HCT116 (cell line): ENCODE measurements at regions not wholly inside any gene's neighbourhood (a gene's known extent, or its start where the extent isn't known, plus 50 kb on each side); places are given as distances from the start of the nearest gene placed in this dataset.

Source experiments
- EZH2 ChIP-seq: fragments of 200-600 bp; sonication (generic); IDR thresholded peaks from 2 replicates; pipeline ENCODE4 v1.6.1; 2017; ENCODE audit warnings: antibody characterized with exemption, mixed run types
- POLR2A ChIP-seq: IDR thresholded peaks from 2 replicates; pipeline ENCODE4 v1.7.0; 2011; ENCODE audit warnings: borderline replicate concordance; ENCODE audit not compliant: insufficient read depth, insufficient read length; ENCODE audit errors: extremely low read depth
- POLR2AphosphoS5 ChIP-seq: IDR thresholded peaks from 2 replicates; pipeline ENCODE4 v1.6.1; 2011; ENCODE audit warnings: mild to moderate bottlenecking, low read depth, low read length, moderate library complexity
- RAD21 ChIP-seq: IDR thresholded peaks from 2 replicates; pipeline ENCODE4 v1.6.1; 2012; ENCODE audit warnings: low read depth, mild to moderate bottlenecking
- YY1 ChIP-seq: IDR thresholded peaks from 2 replicates; pipeline ENCODE4 v1.6.1; 2011; ENCODE audit warnings: low read length, low read depth, moderate library complexity, mild to moderate bottlenecking; ENCODE audit not compliant: insufficient replicate concordance; ENCODE audit errors: extremely low read depth
- TF ChIP-seq, protein P1 (sequence below), 3 experiments: fragments of 200-600 bp in 1 of 3; sonication (generic) in 1 of 3; IDR thresholded peaks in 2 of 3; conservative IDR thresholded peaks in 1 of 3; 2 replicates each; pipeline ENCODE4 v1.5.1; 2012 to 2017; ENCODE audit warnings: low read depth in 2 of 3, low read length in 2 of 3, antibody characterized with exemption in 1 of 3, borderline replicate concordance in 1 of 3, control low read depth in 1 of 3, mild to moderate bottlenecking in 1 of 3, mixed read lengths in 1 of 3, mixed run types in 1 of 3, moderate library complexity in 1 of 3; ENCODE audit not compliant: insufficient read depth in 1 of 3
- TF ChIP-seq, protein P2 (sequence below): IDR thresholded peaks from 2 replicates; pipeline ENCODE4 v1.6.1; 2012

DNA sequence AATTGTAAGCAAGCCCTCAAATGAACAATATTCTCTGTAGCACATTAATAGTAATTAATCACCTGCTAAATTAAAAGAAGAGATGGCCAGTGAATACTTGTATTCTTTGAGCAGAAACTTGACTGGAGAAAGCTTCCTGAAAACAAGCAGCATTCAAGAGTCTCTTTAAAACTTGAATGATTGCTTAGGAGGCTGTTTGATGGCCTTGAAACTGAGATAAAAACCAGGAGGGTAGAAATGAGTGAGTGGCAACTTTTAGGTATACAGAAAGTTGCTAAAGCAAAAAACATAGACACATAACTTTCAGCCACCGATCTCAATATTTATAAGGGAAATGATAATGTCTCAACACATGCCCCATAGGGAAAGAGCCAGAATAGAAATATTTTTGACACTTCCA, 234.8 kb upstream of the FMN2 start:
- TF ChIP-seq, protein P1, sequence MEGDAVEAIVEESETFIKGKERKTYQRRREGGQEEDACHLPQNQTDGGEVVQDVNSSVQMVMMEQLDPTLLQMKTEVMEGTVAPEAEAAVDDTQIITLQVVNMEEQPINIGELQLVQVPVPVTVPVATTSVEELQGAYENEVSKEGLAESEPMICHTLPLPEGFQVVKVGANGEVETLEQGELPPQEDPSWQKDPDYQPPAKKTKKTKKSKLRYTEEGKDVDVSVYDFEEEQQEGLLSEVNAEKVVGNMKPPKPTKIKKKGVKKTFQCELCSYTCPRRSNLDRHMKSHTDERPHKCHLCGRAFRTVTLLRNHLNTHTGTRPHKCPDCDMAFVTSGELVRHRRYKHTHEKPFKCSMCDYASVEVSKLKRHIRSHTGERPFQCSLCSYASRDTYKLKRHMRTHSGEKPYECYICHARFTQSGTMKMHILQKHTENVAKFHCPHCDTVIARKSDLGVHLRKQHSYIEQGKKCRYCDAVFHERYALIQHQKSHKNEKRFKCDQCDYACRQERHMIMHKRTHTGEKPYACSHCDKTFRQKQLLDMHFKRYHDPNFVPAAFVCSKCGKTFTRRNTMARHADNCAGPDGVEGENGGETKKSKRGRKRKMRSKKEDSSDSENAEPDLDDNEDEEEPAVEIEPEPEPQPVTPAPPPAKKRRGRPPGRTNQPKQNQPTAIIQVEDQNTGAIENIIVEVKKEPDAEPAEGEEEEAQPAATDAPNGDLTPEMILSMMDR (IDR thresholded peaks at IDR 0.05 in 2 of 3, conservative IDR thresholded peaks at IDR 0.05 in 1 of 3; ENCODE audit: borderline replicate concordance in 1 of 3, insufficient read depth in 1 of 3, low read depth in 2 of 3, low read length in 2 of 3): no peak
- no peak for TF ChIP-seq YY1
- no peak for TF ChIP-seq POLR2AphosphoS5
- no peak for TF ChIP-seq POLR2A
- no peak for TF ChIP-seq EZH2
- TF ChIP-seq, protein P2, sequence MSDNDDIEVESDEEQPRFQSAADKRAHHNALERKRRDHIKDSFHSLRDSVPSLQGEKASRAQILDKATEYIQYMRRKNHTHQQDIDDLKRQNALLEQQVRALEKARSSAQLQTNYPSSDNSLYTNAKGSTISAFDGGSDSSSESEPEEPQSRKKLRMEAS: no peak
- TF ChIP-seq RAD21: no peak
